ENCODE measurements at regions not wholly inside any gene's neighbourhood (a gene's known extent, or its start where the extent isn't known, plus 50 kb on each side); places are given as distances from the start of the nearest gene placed in this dataset.

GRCh38 chr4:163958751-163959150 is 464.3 kb downstream of the TMA16 start:
- TF ChIP-seq CTCF (IDR thresholded peaks at IDR 0.05; ENCODE audit: low read length) (no peak), EZH2 (optimal IDR thresholded peaks at IDR 0.05; ENCODE audit: low read depth, low read length) (no peak), EZH2phosphoT487 (IDR thresholded peaks at IDR 0.05; ENCODE audit: low read length) (no peak)
